ENCODE measurements at regions not wholly inside any gene's neighbourhood (a gene's known extent, or its start where the extent isn't known, plus 50 kb on each side); places are given as distances from the start of the nearest gene placed in this dataset.

DNA sequence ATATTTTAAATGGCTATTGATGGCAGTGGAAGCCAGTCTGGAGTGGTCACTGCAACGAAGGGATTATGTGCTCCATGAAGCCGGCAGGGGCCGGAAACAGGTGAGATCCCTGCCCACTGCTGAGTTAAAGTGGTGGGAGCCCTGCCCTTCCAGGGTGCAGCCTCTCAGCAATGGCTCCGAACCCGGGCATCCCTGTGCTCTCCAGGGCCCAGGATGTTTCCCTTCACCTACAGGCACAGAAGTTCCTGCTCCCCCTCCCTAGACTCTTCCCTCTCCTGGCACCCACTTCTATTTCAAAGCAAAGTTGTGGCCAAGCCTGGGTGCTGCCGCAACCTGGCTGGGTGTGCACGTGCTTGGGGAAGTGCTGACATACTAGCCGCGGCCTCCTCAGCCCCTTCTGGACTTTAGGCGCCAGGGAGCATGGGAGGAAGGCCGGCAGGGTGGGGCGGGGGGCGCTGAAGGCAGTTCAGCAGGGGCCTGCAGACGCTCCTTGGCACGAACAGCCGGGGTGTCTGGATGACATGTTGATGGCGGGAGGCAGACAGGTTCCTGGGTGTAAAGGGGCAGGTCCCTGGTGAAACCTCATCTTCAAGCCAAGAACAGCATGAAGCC, 452.3 kb downstream of the HTR1B start:
- DNase-seq (ENCODE audit: low spot score): no peak
- POLR2A ChIA-PET (ENCODE audit: low non-redundant PET): no interaction called here
- Histone ChIP-seq H3K27ac (ENCODE audit: low read depth, low read length, poor library complexity, severe bottlenecking) (no peak overlapping the region), H3K4me1 (ENCODE audit: insufficient read depth, low read length, poor library complexity, severe bottlenecking) (no peaks in the 10 kb centered on the region), H3K27me3 (replicated peaks; ENCODE audit: insufficient read depth, low read depth, low read length, poor library complexity) (no peaks in the 10 kb centered on the region), H3K36me3 (ENCODE audit: insufficient read depth, low read length, poor library complexity, severe bottlenecking) (no peaks in the 10 kb centered on the region), H3K4me3 (ENCODE audit: low read depth, low read length, poor library complexity, severe bottlenecking) (no peak overlapping the region), H3K9me3 (ENCODE audit: low read depth, low read length, poor library complexity, severe bottlenecking) (peaks cover 28% of the 10 kb centered on the region)
- BruUV-seq (replicated peaks): no TSS peak
- intact Hi-C loops (cut with micrococcal nuclease; ENCODE audit: unreplicated experiment): no loop called here
- CTCF ChIA-PET: no interaction called here
- TF ChIP-seq EZH2 (IDR thresholded peaks at IDR 0.05; ENCODE audit: borderline replicate concordance, low read depth, low read length, poor library complexity, severe bottlenecking): no peak
- TF ChIP-seq, protein P1, sequence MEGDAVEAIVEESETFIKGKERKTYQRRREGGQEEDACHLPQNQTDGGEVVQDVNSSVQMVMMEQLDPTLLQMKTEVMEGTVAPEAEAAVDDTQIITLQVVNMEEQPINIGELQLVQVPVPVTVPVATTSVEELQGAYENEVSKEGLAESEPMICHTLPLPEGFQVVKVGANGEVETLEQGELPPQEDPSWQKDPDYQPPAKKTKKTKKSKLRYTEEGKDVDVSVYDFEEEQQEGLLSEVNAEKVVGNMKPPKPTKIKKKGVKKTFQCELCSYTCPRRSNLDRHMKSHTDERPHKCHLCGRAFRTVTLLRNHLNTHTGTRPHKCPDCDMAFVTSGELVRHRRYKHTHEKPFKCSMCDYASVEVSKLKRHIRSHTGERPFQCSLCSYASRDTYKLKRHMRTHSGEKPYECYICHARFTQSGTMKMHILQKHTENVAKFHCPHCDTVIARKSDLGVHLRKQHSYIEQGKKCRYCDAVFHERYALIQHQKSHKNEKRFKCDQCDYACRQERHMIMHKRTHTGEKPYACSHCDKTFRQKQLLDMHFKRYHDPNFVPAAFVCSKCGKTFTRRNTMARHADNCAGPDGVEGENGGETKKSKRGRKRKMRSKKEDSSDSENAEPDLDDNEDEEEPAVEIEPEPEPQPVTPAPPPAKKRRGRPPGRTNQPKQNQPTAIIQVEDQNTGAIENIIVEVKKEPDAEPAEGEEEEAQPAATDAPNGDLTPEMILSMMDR (conservative IDR thresholded peaks at IDR 0.05; ENCODE audit: low read depth, low read length): no peak

GRCh38 chr6:76992553-76992952, 470.7 kb downstream of the HTR1B start:
- H3K27me3 ChIP-seq (replicated peaks; ENCODE audit: insufficient read depth, low read depth, low read length, poor library complexity): no peaks in the 10 kb centered on the region
- ChIA-PET CTCF (no interaction called here), POLR2A (ENCODE audit: low non-redundant PET) (no interaction called here)
- DNase-seq (ENCODE audit: low spot score): no peak
- H3K27ac ChIP-seq (ENCODE audit: low read depth, low read length, poor library complexity, severe bottlenecking): no peak overlapping the region
- no peaks in the 10 kb centered on the region for H3K36me3 ChIP-seq (ENCODE audit: insufficient read depth, low read length, poor library complexity, severe bottlenecking)
- TF ChIP-seq, protein P1 (conservative IDR thresholded peaks at IDR 0.05; ENCODE audit: low read depth, low read length): no peak
- no peak for TF ChIP-seq EZH2 (IDR thresholded peaks at IDR 0.05; ENCODE audit: borderline replicate concordance, low read depth, low read length, poor library complexity, severe bottlenecking)
- intact Hi-C loops (cut with micrococcal nuclease; ENCODE audit: unreplicated experiment): no loop called here
- peaks cover 23% of the 10 kb centered on the region for H3K9me3 ChIP-seq (ENCODE audit: low read depth, low read length, poor library complexity, severe bottlenecking)
- H3K4me3 ChIP-seq (ENCODE audit: low read depth, low read length, poor library complexity, severe bottlenecking): no peak overlapping the region
- no TSS peak for BruUV-seq (replicated peaks)
- no peaks in the 10 kb centered on the region for H3K4me1 ChIP-seq (ENCODE audit: insufficient read depth, low read length, poor library complexity, severe bottlenecking)

- intact Hi-C loops (cut with micrococcal nuclease; ENCODE audit: unreplicated experiment): no loop called here
- no peak for TF ChIP-seq EZH2 (IDR thresholded peaks at IDR 0.05; ENCODE audit: borderline replicate concordance, low read depth, low read length, poor library complexity, severe bottlenecking)
- TF ChIP-seq, protein P1 (conservative IDR thresholded peaks at IDR 0.05; ENCODE audit: low read depth, low read length): no peak
- BruUV-seq (replicated peaks): no TSS peak
Measured at GRCh38 chr6:76984572-76984971, 478.7 kb downstream of the HTR1B start.

More at GRCh38 chr6:76984572-76984971, 478.7 kb downstream of the HTR1B start:
- no peak for DNase-seq (ENCODE audit: low spot score)
- CTCF ChIA-PET: no interaction called here
- Histone ChIP-seq H3K27ac (ENCODE audit: low read depth, low read length, poor library complexity, severe bottlenecking) (no peak overlapping the region), H3K9me3 (ENCODE audit: low read depth, low read length, poor library complexity, severe bottlenecking) (peaks cover 10% of the 10 kb centered on the region), H3K36me3 (ENCODE audit: insufficient read depth, low read length, poor library complexity, severe bottlenecking) (no peaks in the 10 kb centered on the region), H3K4me1 (ENCODE audit: insufficient read depth, low read length, poor library complexity, severe bottlenecking) (no peaks in the 10 kb centered on the region), H3K27me3 (replicated peaks; ENCODE audit: insufficient read depth, low read depth, low read length, poor library complexity) (no peaks in the 10 kb centered on the region), H3K4me3 (ENCODE audit: low read depth, low read length, poor library complexity, severe bottlenecking) (no peak overlapping the region)
- POLR2A ChIA-PET (ENCODE audit: low non-redundant PET): no interaction called here

All from A673 (cell line).